ENCODE measurements at regions not wholly inside any gene's neighbourhood (a gene's known extent, or its start where the extent isn't known, plus 50 kb on each side); places are given as distances from the start of the nearest gene placed in this dataset.

GRCh38 chr22:46056546-46057245, 79.7 kb upstream of the WNT7B start:
- DNase-seq (ENCODE audit: insufficient read length) (no peak), FAIRE-seq (no peak)

GRCh38 chr22:46057246-46058090, 80.5 kb upstream of the WNT7B start:
- no peak for TF ChIP-seq POLR2A (IDR thresholded peaks at IDR 0.05; ENCODE audit: low read depth, low read length)
- TF ChIP-seq TAF1 (IDR thresholded peaks at IDR 0.05; ENCODE audit: borderline replicate concordance, low read depth, low read length) = no peak
- TF ChIP-seq POLR2AphosphoS5 (IDR thresholded peaks at IDR 0.05; ENCODE audit: low read depth, low read length) = no peak
- FAIRE-seq = no peak
- no peak for DNase-seq (ENCODE audit: insufficient read length)

More at GRCh38 chr22:46056546-46057245, 79.7 kb upstream of the WNT7B start:
- no peak for TF ChIP-seq POLR2AphosphoS5 (IDR thresholded peaks at IDR 0.05; ENCODE audit: low read depth, low read length)

DNA sequence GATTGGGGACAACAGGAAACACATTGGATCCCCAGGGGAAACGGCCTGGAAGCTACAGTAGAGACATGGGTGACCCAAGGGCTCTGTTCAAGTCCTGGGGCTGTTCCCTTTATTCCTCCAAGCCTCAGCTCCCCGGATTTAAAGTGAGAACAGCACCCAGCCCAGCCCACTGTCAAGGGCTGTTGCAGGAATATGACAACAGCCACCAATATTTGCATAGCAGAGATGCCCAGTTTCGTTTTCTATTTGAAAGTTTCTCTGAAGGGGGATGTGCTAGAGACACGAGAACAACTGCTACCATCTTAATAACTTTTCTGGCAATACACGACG, 81.1 kb upstream of the WNT7B start:
- DNase-seq (ENCODE audit: insufficient read length) = peak; percentile 72
- FAIRE-seq = peak; percentile 84

GRCh38 chr22:46058591-46059519, 81.9 kb upstream of the WNT7B start:
- no peak for DNase-seq (ENCODE audit: insufficient read length)
- TF ChIP-seq POLR2AphosphoS5 (IDR thresholded peaks at IDR 0.05; ENCODE audit: low read depth, low read length) = no peak
- TF ChIP-seq POLR2A (IDR thresholded peaks at IDR 0.05; ENCODE audit: low read depth, low read length) = no peak
- TF ChIP-seq TAF1 (IDR thresholded peaks at IDR 0.05; ENCODE audit: borderline replicate concordance, low read depth, low read length) = no peak
- peak; percentile 27 for FAIRE-seq

More for the DNA sequence above, 81.1 kb upstream of the WNT7B start:
- TF ChIP-seq POLR2AphosphoS5 (IDR thresholded peaks at IDR 0.05; ENCODE audit: low read depth, low read length) = no peak
- TF ChIP-seq TAF1 (IDR thresholded peaks at IDR 0.05; ENCODE audit: borderline replicate concordance, low read depth, low read length) = no peak
- TF ChIP-seq POLR2A (IDR thresholded peaks at IDR 0.05; ENCODE audit: low read depth, low read length) = no peak

DNA sequence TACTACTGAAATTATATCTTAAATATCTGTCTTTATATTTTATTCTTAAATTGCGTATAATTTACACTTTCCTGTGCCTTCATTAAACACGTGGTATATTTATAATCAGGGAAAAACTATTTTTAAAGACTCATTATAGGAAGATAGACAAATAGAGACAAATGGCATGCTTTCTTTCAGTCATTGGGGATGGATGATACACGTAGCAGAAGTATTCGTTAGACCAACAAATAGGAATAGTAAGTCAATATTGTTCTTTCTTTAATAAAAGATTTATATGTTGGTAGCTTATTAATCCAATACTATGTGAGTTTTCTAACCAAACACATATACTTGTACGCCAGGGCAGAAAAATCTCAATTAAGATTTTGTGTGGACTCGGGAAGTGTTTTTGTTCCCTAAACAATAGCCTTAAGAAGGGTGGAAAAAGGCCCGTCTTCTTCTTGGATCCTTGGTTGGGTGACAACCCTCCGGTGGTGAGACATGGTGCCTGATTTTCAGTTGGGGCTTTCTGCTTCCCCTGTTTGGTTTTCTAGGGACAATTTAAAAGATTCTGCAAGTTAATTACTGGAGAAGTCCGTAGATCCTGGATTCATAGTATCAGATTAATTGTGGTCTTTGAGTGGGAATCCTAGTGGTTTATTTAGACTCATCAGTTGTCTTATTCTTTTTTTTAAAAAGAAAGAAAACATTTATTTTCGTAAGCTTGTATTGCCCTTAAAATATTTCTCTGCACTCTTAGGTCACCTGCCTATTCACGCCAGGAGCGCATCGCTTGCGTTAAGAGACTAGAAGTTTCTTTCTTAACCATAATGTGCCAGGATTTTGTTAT, 83.5 kb upstream of the WNT7B start:
- TF ChIP-seq POLR2A (IDR thresholded peaks at IDR 0.05; ENCODE audit: low read depth, low read length) (no peak), TAF1 (IDR thresholded peaks at IDR 0.05; ENCODE audit: borderline replicate concordance, low read depth, low read length) (no peak), POLR2AphosphoS5 (IDR thresholded peaks at IDR 0.05; ENCODE audit: low read depth, low read length) (no peak)

GRCh38 chr22:46061124-46061500, 84.2 kb upstream of the WNT7B start:
- DNase-seq (ENCODE audit: insufficient read length) (no peak), FAIRE-seq (no peak)
- no peak for TF ChIP-seq POLR2A (IDR thresholded peaks at IDR 0.05; ENCODE audit: low read depth, low read length)
- TF ChIP-seq TAF1 (IDR thresholded peaks at IDR 0.05; ENCODE audit: borderline replicate concordance, low read depth, low read length) = no peak
- TF ChIP-seq POLR2AphosphoS5 (IDR thresholded peaks at IDR 0.05; ENCODE audit: low read depth, low read length) = no peak

More for the DNA sequence above, 83.5 kb upstream of the WNT7B start:
- no peak for FAIRE-seq
- DNase-seq (ENCODE audit: insufficient read length) = no peak

DNA sequence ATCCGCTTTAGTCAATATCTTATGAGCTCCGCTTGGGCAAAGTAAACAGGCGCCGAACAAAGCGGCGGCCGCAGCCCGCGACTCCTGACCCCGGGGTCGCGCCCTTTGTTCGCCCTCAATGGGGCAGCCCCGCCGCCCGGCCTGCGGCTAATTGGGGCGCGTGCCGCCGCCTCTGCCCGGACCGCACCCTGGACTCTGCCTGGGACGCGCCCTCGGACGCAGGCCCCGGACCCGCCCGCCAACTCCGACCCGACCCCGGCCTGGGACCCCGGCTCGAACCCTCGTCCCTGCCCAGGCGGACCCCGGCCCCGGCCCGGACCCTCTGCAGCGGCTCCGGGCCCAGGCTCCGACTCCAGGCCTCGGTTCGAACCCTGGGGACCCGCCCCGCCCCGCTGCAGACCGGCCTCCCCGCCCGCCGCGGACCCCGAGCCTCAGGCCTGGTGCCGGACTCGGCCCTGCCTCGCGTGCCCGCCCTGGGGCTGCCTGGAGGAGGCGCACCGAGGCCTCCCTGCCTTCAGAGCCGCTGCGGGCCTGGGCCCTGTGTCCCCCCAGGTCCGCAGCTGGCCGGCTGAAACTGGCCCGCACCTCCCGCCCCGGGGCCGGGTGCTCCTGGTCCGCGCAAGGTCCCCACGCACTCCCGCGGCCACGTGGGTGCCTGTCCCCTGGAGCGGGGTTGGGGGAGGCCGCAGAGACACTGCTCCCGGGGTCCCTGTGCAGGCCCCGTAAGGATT, 84.7 kb upstream of the WNT7B start:
- no peak for DNase-seq (ENCODE audit: insufficient read length)
- no peak for TF ChIP-seq POLR2AphosphoS5 (IDR thresholded peaks at IDR 0.05; ENCODE audit: low read depth, low read length)
- no peak for TF ChIP-seq TAF1 (IDR thresholded peaks at IDR 0.05; ENCODE audit: borderline replicate concordance, low read depth, low read length)
- no peak for TF ChIP-seq POLR2A (IDR thresholded peaks at IDR 0.05; ENCODE audit: low read depth, low read length)
- no peak for FAIRE-seq

DNA sequence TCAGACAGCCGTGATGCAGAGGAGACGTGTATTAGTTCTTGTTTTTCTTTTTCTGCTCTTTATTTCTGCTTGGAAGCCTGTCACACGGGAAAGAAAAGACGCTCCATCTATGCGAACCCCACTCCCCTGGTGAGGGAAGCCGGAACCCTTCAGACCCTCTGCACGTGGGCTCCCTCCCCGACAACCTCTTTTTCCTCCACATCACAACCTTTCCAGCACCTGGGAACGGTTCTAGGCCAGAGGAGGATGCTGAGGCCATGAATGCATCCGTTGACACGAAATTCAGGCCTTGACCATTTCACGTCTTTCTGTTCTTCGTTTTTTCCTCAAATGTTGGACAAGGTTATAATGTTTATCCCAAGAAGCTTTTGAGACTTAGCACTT, 85.3 kb upstream of the WNT7B start:
- FAIRE-seq = no peak
- no peak for DNase-seq (ENCODE audit: insufficient read length)
- TF ChIP-seq POLR2AphosphoS5 (IDR thresholded peaks at IDR 0.05; ENCODE audit: low read depth, low read length) (no peak), POLR2A (IDR thresholded peaks at IDR 0.05; ENCODE audit: low read depth, low read length) (no peak), TAF1 (IDR thresholded peaks at IDR 0.05; ENCODE audit: borderline replicate concordance, low read depth, low read length) (no peak)

DNA sequence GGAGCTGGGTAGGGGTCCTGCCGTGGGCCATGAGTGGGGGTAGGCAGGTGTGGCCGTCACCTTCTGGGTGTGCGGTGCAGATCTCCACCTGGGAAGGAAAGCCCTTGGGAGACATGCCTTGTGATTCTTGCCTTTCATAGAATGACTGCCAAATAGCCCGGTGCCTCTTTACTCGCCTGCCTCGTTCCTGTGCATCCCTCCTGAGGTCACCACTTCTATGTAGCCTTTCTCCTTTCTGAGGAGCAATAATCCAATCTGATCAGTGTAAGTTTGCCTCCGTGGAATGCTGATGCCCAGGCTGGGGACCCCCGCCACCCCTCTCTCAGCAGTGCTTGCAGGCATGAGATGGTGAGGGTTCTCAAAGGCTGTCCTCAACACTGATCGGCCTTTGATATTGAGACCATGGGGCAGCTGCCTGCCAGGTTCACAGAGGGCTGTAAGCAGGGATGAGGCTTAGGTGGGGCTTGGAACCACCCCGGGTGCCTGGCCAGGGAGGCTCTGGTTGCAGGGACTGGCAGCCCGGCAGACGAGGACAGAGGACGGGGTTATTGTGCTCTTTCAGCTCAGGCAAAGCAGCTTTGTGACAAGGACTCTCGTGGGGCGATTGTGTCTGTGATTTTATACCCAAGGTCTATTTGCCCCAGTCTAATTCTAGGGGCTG, 86.1 kb upstream of the WNT7B start:
- no peak for FAIRE-seq
- DNase-seq (ENCODE audit: insufficient read length) = no peak
- no peak for TF ChIP-seq TAF1 (IDR thresholded peaks at IDR 0.05; ENCODE audit: borderline replicate concordance, low read depth, low read length)
- TF ChIP-seq POLR2AphosphoS5 (IDR thresholded peaks at IDR 0.05; ENCODE audit: low read depth, low read length) = no peak
- no peak for TF ChIP-seq POLR2A (IDR thresholded peaks at IDR 0.05; ENCODE audit: low read depth, low read length)

- no peak for FAIRE-seq
- TF ChIP-seq TAF1 (IDR thresholded peaks at IDR 0.05; ENCODE audit: borderline replicate concordance, low read depth, low read length) (no peak), POLR2A (IDR thresholded peaks at IDR 0.05; ENCODE audit: low read depth, low read length) (no peak), POLR2AphosphoS5 (IDR thresholded peaks at IDR 0.05; ENCODE audit: low read depth, low read length) (no peak)
- DNase-seq (ENCODE audit: insufficient read length) = no peak
Observed at GRCh38 chr22:46063846-46064227, 86.5 kb upstream of the PPARA start.

All from GM12892 (cell line).